ENCODE measurements at regions not wholly inside any gene's neighbourhood (a gene's known extent, or its start where the extent isn't known, plus 50 kb on each side); places are given as distances from the start of the nearest gene placed in this dataset.
A peak's percentile ranks its signal among the peaks of the same experiment; 100 is the strongest.
"Not testable (repeated sequence)": the region's sequence is repeated elsewhere in the genome, so short reads cannot be mapped to it uniquely, and the experiment has no call there.

- H3K27ac Mint-ChIP-seq, H3K4me3 Mint-ChIP-seq, H3K36me3 Mint-ChIP-seq, H3K27me3 Mint-ChIP-seq, H3K4me1 Mint-ChIP-seq, H3K9me3 Mint-ChIP-seq: not testable (repeated sequence)
These were observed 51.5 kb upstream of the MUC20 start for GRCh38 chr3:195669310-195669709.

GRCh38 chr3:195668131-195668766 lies 52.5 kb upstream of the MUC20 start:
- not testable (repeated sequence) for H3K27me3 Mint-ChIP-seq, H3K27ac Mint-ChIP-seq, H3K36me3 Mint-ChIP-seq, H3K4me3 Mint-ChIP-seq, H3K9me3 Mint-ChIP-seq, H3K4me1 Mint-ChIP-seq

- not testable (repeated sequence) for H3K36me3 Mint-ChIP-seq, H3K9me3 Mint-ChIP-seq, H3K4me1 Mint-ChIP-seq, H3K27ac Mint-ChIP-seq, H3K4me3 Mint-ChIP-seq, H3K27me3 Mint-ChIP-seq
These were observed 55.5 kb upstream of the MUC20 start for GRCh38 chr3:195665311-195665710.

DNA sequence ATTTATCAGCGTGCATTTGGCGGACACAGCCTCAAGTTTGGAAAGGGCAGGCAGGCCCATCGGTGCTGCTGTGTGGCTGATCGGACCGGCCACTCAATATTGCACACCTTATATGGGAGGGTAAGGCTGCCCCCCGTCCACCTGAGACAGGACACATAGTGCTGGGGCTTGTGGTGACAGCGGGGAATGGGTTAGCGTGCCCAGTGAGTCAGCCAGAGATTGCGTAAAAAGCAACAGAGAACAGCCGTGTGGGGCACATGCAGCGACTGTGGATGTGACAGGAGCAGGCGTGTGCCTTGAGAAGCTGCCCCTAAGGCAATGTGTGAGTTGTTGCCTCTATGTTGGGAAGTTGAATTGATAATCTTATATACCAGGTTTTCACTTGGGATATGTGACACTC lies 56.6 kb upstream of the MUC20 start:
- H3K4me1 Mint-ChIP-seq, H3K4me3 Mint-ChIP-seq, H3K27me3 Mint-ChIP-seq, H3K27ac Mint-ChIP-seq, H3K9me3 Mint-ChIP-seq, H3K36me3 Mint-ChIP-seq: not testable (repeated sequence)

- H3K4me1 Mint-ChIP-seq, H3K9me3 Mint-ChIP-seq, H3K36me3 Mint-ChIP-seq, H3K27ac Mint-ChIP-seq, H3K27me3 Mint-ChIP-seq: not testable (repeated sequence)
- H3K4me3 Mint-ChIP-seq = peak overlapping the region in 2 of 4 donors; percentile 29 to 73
These were observed 61.6 kb upstream of the MUC20 start for GRCh38 chr3:195659136-195659533.

- peak overlapping the region in 2 of 4 donors; percentile 73 to 97 for H3K4me3 Mint-ChIP-seq
These were observed 62.2 kb upstream of the MUC20 start for GRCh38 chr3:195658381-195659135.

GRCh38 chr3:195657475-195658372 lies 63.1 kb upstream of the MUC20 start:
- not testable (repeated sequence) for H3K9me3 Mint-ChIP-seq, H3K36me3 Mint-ChIP-seq, H3K27me3 Mint-ChIP-seq
- peak overlapping the region; percentile 19 to 92 (median 86) for H3K27ac Mint-ChIP-seq
- peaks cover 5 to 11% (median 6%) of the 10 kb centered on the region in 3 donors for H3K4me1 Mint-ChIP-seq
- peak overlapping the region; percentile 86 to 97 (median 94) for H3K4me3 Mint-ChIP-seq

More at GRCh38 chr3:195658381-195659135, 62.2 kb upstream of the MUC20 start:
- H3K27me3 Mint-ChIP-seq, H3K36me3 Mint-ChIP-seq, H3K27ac Mint-ChIP-seq, H3K4me1 Mint-ChIP-seq, H3K9me3 Mint-ChIP-seq: not testable (repeated sequence)

DNA sequence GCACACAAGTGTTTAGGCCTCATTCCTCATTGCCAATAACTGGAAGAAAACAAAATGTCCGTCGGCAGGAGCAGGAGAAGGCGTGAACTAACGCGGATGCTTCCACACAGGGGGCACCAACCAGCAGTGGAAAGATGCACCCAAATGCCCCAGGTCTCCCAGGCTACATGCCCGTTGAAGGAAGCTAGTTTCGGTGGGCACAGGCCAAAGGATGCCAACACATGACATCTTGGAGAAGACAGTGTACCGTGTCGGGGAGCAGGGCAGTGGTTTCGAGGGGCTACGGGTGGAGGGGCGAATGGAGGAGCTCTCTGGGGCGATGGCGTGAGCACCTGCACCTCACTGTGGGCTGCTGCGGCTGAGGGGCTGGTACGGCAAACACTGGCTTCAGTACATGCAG lies 64.7 kb upstream of the MUC20 start:
- not testable (repeated sequence) for H3K36me3 Mint-ChIP-seq, H3K27ac Mint-ChIP-seq, H3K9me3 Mint-ChIP-seq, H3K27me3 Mint-ChIP-seq
- peak overlapping the region in 3 of 4 donors; percentile 23 to 97 (median 32) for H3K4me3 Mint-ChIP-seq
- H3K4me1 Mint-ChIP-seq = peaks cover 5 to 11% (median 6%) of the 10 kb centered on the region in 3 donors

DNA sequence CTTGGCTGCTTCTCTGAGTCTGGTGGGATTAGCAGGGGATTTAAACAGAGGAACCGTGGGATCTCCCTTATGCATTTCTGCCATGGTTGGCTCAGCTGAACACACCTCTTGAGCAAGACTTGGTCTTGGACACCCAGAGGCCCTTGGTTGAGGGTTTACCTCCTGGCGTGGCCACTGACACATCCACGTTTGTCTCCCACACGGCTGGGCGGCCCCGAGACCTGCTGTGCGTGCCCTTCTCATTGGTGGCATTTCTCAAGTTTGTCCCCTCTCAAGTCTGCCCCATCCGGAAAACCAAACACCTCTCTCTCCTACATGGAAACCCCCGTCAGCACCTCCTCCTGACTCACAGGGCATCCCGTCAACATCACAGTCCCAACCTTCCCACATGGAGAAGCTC lies 66.0 kb upstream of the MUC20 start:
- not testable (repeated sequence) for H3K4me3 Mint-ChIP-seq, H3K9me3 Mint-ChIP-seq, H3K36me3 Mint-ChIP-seq, H3K27ac Mint-ChIP-seq, H3K27me3 Mint-ChIP-seq
- H3K4me1 Mint-ChIP-seq = peaks cover 4 to 11% (median 5%) of the 10 kb centered on the region in 3 donors

DNA sequence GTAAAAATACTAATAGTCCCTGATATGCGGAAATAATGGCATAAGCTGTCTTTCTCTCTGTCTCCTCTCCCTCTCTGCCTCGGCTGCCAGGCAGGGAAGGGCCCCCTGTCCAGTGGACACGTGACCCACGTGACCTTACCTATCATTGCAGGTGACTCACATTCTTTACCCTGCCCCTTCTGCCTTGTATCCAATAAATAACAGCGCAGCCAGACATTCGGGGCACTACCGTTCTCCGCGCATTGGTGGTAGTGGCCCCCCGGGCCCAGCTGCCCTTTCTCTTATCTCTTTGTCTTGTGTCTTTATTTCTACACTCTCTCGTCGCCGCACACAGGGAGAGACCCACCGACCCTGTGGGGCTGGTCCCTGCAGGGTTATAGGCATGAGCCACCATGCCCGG lies 66.6 kb upstream of the MUC20 start:
- not testable (repeated sequence) for H3K9me3 Mint-ChIP-seq, H3K4me3 Mint-ChIP-seq, H3K36me3 Mint-ChIP-seq, H3K27ac Mint-ChIP-seq, H3K27me3 Mint-ChIP-seq
- peaks cover 4 to 11% (median 5%) of the 10 kb centered on the region in 3 donors for H3K4me1 Mint-ChIP-seq

DNA sequence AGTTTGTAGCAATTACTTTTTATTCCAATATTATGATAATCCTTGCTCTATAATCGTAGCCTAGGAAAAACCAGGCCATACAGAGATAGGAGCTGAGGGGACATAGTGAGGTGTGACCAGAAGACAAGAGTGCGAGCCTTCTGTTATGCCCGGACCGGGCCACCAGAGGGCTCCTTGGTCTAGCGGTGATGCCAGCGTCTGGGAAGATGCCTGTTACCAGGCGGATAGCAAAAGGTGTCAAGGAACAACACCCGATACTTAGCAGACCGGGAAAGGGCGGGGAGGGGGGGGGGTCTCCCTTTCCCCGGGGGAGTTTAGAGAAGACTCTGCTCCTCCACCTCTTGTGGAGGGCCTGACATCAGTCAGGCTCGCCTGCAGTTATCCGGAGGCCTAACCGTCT lies 67.1 kb upstream of the MUC20 start:
- peak overlapping the region in 3 of 4 donors; percentile 73 to 86 (median 79) for H3K4me3 Mint-ChIP-seq
- H3K9me3 Mint-ChIP-seq, H3K27me3 Mint-ChIP-seq, H3K36me3 Mint-ChIP-seq: not testable (repeated sequence)
- peaks cover 4 to 11% (median 5%) of the 10 kb centered on the region in 3 donors for H3K4me1 Mint-ChIP-seq
- H3K27ac Mint-ChIP-seq = peak overlapping the region in 2 of 3 donors; percentile 59 to 86

GRCh38 chr3:195647912-195648702 lies 64.4 kb upstream of the APOD start:
- not testable (repeated sequence) for H3K27me3 Mint-ChIP-seq, H3K36me3 Mint-ChIP-seq, H3K4me3 Mint-ChIP-seq, H3K4me1 Mint-ChIP-seq, H3K27ac Mint-ChIP-seq, H3K9me3 Mint-ChIP-seq

- H3K36me3 Mint-ChIP-seq, H3K4me3 Mint-ChIP-seq, H3K27ac Mint-ChIP-seq, H3K27me3 Mint-ChIP-seq, H3K9me3 Mint-ChIP-seq, H3K4me1 Mint-ChIP-seq: not testable (repeated sequence)
These were observed 62.1 kb upstream of the APOD start for GRCh38 chr3:195645872-195646271.

DNA sequence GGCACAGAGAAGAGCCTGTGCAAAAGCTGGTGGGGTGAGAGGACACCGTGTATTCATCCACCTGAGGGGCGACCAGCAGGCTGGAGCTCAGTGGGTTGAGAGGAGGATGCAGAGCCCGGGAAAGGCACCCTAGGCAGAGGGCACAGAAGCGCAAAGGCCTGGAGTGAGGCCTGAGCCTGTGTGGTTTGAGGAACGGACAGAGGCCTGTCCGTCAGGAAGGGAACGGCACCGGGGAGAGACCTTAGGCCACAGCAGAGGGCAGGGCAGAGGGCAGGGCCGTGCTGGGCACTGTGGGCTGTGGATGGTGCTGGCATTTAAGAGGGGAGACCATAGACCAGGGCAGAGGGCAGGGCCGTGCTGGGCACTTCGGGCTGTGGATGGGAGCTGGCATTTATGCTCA lies 59.5 kb upstream of the APOD start:
- H3K9me3 Mint-ChIP-seq, H3K27me3 Mint-ChIP-seq, H3K4me1 Mint-ChIP-seq, H3K36me3 Mint-ChIP-seq, H3K27ac Mint-ChIP-seq, H3K4me3 Mint-ChIP-seq: not testable (repeated sequence)

DNA sequence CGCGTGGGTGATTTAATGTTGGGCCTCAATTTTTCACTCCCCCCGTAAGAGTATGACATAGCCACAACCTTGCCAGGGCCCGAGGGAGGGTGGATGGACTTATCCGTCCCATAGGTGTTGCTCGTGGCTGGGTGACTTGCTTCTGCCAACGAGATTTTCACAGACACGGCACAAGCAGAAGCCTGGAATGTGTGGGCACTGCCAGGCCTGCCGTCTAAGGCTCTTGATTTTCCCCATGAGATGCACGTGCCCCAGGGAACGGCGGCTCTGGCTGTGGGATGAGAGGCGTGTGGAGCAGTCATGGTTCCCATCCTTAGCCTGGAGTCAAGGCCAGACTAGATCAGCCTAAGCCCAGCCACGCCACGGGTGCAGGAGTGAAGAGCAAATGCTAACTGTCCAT lies 58.6 kb upstream of the APOD start:
- not testable (repeated sequence) for H3K9me3 Mint-ChIP-seq, H3K36me3 Mint-ChIP-seq, H3K4me3 Mint-ChIP-seq, H3K27ac Mint-ChIP-seq, H3K27me3 Mint-ChIP-seq, H3K4me1 Mint-ChIP-seq

Measured in IgD-negative memory B cell (primary cell).